Fibroblast of villous mesenchyme (primary cell): ENCODE measurements at regions not wholly inside any gene's neighbourhood (a gene's known extent, or its start where the extent isn't known, plus 50 kb on each side); places are given as distances from the start of the nearest gene placed in this dataset.

Experiments
- DNase-seq: peaks from one replicate; pipeline ENCODE4 v3.0.0-alpha.2; 2010; ENCODE audit warnings: low read depth
- H3K4me3 ChIP-seq: 2 replicates; pipeline ENCODE4 v1.5.1; 2011; ENCODE audit warnings: low read depth, mild to moderate bottlenecking, low read length
- CTCF ChIP-seq: IDR thresholded peaks from 2 replicates; pipeline ENCODE4 v1.5.1; 2012; ENCODE audit warnings: low read depth, mild to moderate bottlenecking, low read length; ENCODE audit not compliant: insufficient read depth

- no peak overlapping the region for H3K4me3 ChIP-seq
- DNase-seq: no peak
- no peak for TF ChIP-seq CTCF
Measured at GRCh38 chr6:168192901-168193815, 114.1 kb upstream of the FRMD1 start.

- no peak for DNase-seq
- no peak for TF ChIP-seq CTCF
- no peak overlapping the region for H3K4me3 ChIP-seq
Measured at GRCh38 chr6:168192195-168192900, 113.3 kb upstream of the FRMD1 start.

- H3K4me3 ChIP-seq: no peak overlapping the region
- no peak for DNase-seq
- TF ChIP-seq CTCF: no peak
Measured at GRCh38 chr6:168190646-168191443, 111.8 kb upstream of the FRMD1 start.

- TF ChIP-seq CTCF: no peak
- H3K4me3 ChIP-seq: no peak overlapping the region
- no peak for DNase-seq
Measured at GRCh38 chr6:168190014-168190405, 111.0 kb upstream of the FRMD1 start.

- no peak for TF ChIP-seq CTCF
- no peak overlapping the region for H3K4me3 ChIP-seq
- no peak for DNase-seq
Measured at GRCh38 chr6:168189200-168190013, 110.4 kb upstream of the FRMD1 start.
